Right lobe of liver (tissue), 4 donors: ENCODE measurements at regions not wholly inside any gene's neighbourhood (a gene's known extent, or its start where the extent isn't known, plus 50 kb on each side); places are given as distances from the start of the nearest gene placed in this dataset.

Experiments
- CTCF ChIP-seq, 4 donors: fragments of 200-600 bp in 3 of 4; fragments of 450-650 bp in 1 of 4; IDR thresholded peaks; one replicate each; pipeline versions ENCODE4 v1.5.1 to v1.8.0; 2016 to 2022; ENCODE audit warnings: antibody characterized with exemption in 4 of 4, mild to moderate bottlenecking in 2 of 4
- POLR2A ChIP-seq: fragments of 450-650 bp; IDR thresholded peaks from one replicate; pipeline ENCODE4 v1.6.1; 2017; ENCODE audit warnings: antibody characterized with exemption, mild to moderate bottlenecking
- donor health status: DM: no; HTN: no; CAD: no.
- donor health status: DM: no; HTN: no; CAD: no.
- donor health status: DM: no; HTN: yes; CAD: no.

GRCh38 chr6:44636561-44637248 lies 249.2 kb downstream of the CDC5L start:
- TF ChIP-seq CTCF (IDR thresholded peaks at IDR 0.05) (no peak), POLR2A (no peak)
